ENCODE measurements at regions not wholly inside any gene's neighbourhood (a gene's known extent, or its start where the extent isn't known, plus 50 kb on each side); places are given as distances from the start of the nearest gene placed in this dataset.
"Not testable (repeated sequence)": the region's sequence is repeated elsewhere in the genome, so short reads cannot be mapped to it uniquely, and the experiment has no call there.

DNA sequence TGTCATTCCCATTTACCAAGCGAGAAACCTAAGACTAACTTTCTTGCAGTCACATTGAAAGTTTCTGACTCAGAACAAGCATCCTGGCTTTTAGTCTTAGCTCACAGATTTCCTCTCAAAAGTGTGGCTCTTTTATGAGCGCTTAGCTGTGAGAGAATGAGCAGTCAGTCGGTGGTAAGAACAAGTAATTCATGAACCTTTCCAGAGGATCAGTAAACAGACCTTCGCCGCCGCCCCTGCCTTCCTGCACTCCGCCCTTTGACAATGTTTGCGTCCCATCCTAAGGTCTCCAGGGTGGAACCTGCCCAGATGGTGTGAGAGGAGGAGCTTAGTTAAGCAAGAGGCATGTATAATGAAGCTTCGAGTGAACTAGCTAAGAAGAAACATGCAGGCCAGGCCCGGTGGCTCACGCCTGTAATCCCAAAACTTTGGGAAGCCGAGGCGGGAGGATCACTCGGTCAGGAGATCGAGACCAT, 142.4 kb downstream of the GLUL start:
- DNase-seq (ENCODE audit: low read depth, low spot score) (no peak), FAIRE-seq (peak; percentile 62)
- Histone ChIP-seq H3K36me3 (ENCODE audit: control insufficient read depth in 2 of 2, extremely low read depth in 1 of 2, insufficient read depth in 2 of 2, low read length in 2 of 2) (no peaks in the 10 kb centered on the region), H2AFZ (ENCODE audit: control insufficient read depth, low read length) (peak overlapping the region; percentile 70), H3K79me2 (ENCODE audit: control insufficient read depth, insufficient read depth, low read length) (no peaks in the 10 kb centered on the region), H4K20me1 (ENCODE audit: control insufficient read depth, extremely low read depth, insufficient read depth, low read length) (no peaks in the 10 kb centered on the region), H3K9me3 (ENCODE audit: control insufficient read depth, low read depth, low read length) (no peaks in the 10 kb centered on the region), H3K9ac (ENCODE audit: control insufficient read depth, extremely low read depth, insufficient read depth, low read length) (no peak overlapping the region), H3K27ac (ENCODE audit: control insufficient read depth, insufficient read depth, low read length) (no peak overlapping the region), H3K4me2 (ENCODE audit: control insufficient read depth, extremely low read depth, insufficient read depth, low read depth, low read length) (peak overlapping the region; percentile 23), H3K9me1 (ENCODE audit: control insufficient read depth, extremely low read depth, insufficient read depth, low read length) (no peaks in the 10 kb centered on the region), H3K27me3 (ENCODE audit: control insufficient read depth, extremely low read depth, insufficient read depth, low read length) (no peaks in the 10 kb centered on the region), H3K4me3 (ENCODE audit: control insufficient read depth in 2 of 3, extremely low read depth in 1 of 3, insufficient read depth in 2 of 3, low read depth in 1 of 3, low read length in 3 of 3) (no peak overlapping the region), H3K4me1 (ENCODE audit: control insufficient read depth, extremely low read depth, insufficient read depth, low read length) (peaks cover 3% of the 10 kb centered on the region)
- dilution Hi-C loops (cut with MboI; ENCODE audit: extremely low pct_ligation_motif_present, low sequenced_read_pairs): no loop called here
- TF ChIP-seq, protein P1, sequence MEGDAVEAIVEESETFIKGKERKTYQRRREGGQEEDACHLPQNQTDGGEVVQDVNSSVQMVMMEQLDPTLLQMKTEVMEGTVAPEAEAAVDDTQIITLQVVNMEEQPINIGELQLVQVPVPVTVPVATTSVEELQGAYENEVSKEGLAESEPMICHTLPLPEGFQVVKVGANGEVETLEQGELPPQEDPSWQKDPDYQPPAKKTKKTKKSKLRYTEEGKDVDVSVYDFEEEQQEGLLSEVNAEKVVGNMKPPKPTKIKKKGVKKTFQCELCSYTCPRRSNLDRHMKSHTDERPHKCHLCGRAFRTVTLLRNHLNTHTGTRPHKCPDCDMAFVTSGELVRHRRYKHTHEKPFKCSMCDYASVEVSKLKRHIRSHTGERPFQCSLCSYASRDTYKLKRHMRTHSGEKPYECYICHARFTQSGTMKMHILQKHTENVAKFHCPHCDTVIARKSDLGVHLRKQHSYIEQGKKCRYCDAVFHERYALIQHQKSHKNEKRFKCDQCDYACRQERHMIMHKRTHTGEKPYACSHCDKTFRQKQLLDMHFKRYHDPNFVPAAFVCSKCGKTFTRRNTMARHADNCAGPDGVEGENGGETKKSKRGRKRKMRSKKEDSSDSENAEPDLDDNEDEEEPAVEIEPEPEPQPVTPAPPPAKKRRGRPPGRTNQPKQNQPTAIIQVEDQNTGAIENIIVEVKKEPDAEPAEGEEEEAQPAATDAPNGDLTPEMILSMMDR (optimal IDR thresholded peaks at IDR 0.05 in 1 of 3, IDR thresholded peaks at IDR 0.05 in 1 of 3, conservative IDR thresholded peaks at IDR 0.05 in 1 of 3; ENCODE audit: extremely low read depth in 1 of 3, insufficient read depth in 2 of 3, low read length in 3 of 3): no peak
- TF ChIP-seq EZH2 (IDR thresholded peaks at IDR 0.05; ENCODE audit: low read length): no peak

DNA sequence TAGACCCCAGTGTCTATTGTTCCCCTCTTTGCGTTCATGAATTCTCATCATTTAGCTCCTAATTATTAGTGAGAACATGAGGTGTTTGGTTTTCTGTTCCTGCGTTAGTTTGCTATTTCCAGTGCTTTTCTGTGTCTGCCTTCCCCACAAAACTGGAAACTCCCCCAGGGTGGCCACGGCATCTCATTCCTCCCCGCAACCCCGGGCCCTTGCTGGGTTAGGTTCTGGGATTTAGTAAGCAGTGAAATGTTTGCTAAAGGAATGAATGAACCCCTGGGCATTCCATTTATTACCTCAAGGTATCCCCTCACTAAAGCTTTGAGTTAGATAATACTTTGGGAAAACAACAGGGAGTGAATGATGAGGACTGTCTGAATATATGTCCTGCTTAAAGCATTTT, 142.9 kb downstream of the GLUL start:
- Histone ChIP-seq H3K27me3 (ENCODE audit: control insufficient read depth, extremely low read depth, insufficient read depth, low read length) (no peaks in the 10 kb centered on the region), H4K20me1 (ENCODE audit: control insufficient read depth, extremely low read depth, insufficient read depth, low read length) (no peaks in the 10 kb centered on the region), H3K9me1 (ENCODE audit: control insufficient read depth, extremely low read depth, insufficient read depth, low read length) (no peaks in the 10 kb centered on the region), H3K9me3 (ENCODE audit: control insufficient read depth, low read depth, low read length) (no peaks in the 10 kb centered on the region), H3K4me3 (ENCODE audit: control insufficient read depth in 2 of 3, extremely low read depth in 1 of 3, insufficient read depth in 2 of 3, low read depth in 1 of 3, low read length in 3 of 3) (no peak overlapping the region), H3K4me2 (ENCODE audit: control insufficient read depth, extremely low read depth, insufficient read depth, low read depth, low read length) (no peak overlapping the region), H3K79me2 (ENCODE audit: control insufficient read depth, insufficient read depth, low read length) (no peaks in the 10 kb centered on the region), H2AFZ (ENCODE audit: control insufficient read depth, low read length) (no peak overlapping the region), H3K4me1 (ENCODE audit: control insufficient read depth, extremely low read depth, insufficient read depth, low read length) (peaks cover 3% of the 10 kb centered on the region), H3K27ac (ENCODE audit: control insufficient read depth, insufficient read depth, low read length) (no peak overlapping the region), H3K9ac (ENCODE audit: control insufficient read depth, extremely low read depth, insufficient read depth, low read length) (no peak overlapping the region), H3K36me3 (ENCODE audit: control insufficient read depth in 2 of 2, extremely low read depth in 1 of 2, insufficient read depth in 2 of 2, low read length in 2 of 2) (no peaks in the 10 kb centered on the region)
- no peak for TF ChIP-seq EZH2 (IDR thresholded peaks at IDR 0.05; ENCODE audit: low read length)
- TF ChIP-seq, protein P1 (optimal IDR thresholded peaks at IDR 0.05 in 1 of 3, IDR thresholded peaks at IDR 0.05 in 1 of 3, conservative IDR thresholded peaks at IDR 0.05 in 1 of 3; ENCODE audit: extremely low read depth in 1 of 3, insufficient read depth in 2 of 3, low read length in 3 of 3): no peak
- dilution Hi-C loops (cut with MboI; ENCODE audit: extremely low pct_ligation_motif_present, low sequenced_read_pairs): no loop called here
- no peak for DNase-seq (ENCODE audit: low read depth, low spot score)
- no peak for FAIRE-seq

DNA sequence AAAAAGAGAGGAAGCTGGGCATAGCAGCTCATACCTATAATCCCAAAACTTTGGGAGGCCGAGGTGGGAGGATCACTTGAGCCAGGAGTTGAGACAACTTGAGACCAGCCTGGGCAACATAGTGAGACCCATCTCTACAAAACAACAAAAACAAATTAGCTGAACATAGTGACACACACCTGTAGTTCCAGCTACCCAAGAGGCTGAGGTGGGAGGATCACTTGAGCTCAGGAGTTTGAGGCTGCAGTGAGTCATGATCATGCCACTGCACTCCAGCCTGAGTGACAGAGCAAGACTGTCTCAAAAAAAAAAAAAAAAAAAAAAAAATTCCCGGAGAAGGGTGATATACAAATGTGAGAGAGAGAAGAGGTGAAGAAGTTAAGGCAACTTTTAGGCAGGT, 143.8 kb downstream of the GLUL start:
- H4K20me1 ChIP-seq (ENCODE audit: control insufficient read depth, extremely low read depth, insufficient read depth, low read length); dilution Hi-C loops (cut with MboI; ENCODE audit: extremely low pct_ligation_motif_present, low sequenced_read_pairs); H3K27me3 ChIP-seq (ENCODE audit: control insufficient read depth, extremely low read depth, insufficient read depth, low read length); H3K4me2 ChIP-seq (ENCODE audit: control insufficient read depth, extremely low read depth, insufficient read depth, low read depth, low read length); H3K27ac ChIP-seq (ENCODE audit: control insufficient read depth, insufficient read depth, low read length); H3K79me2 ChIP-seq (ENCODE audit: control insufficient read depth, insufficient read depth, low read length); H3K9me3 ChIP-seq (ENCODE audit: control insufficient read depth, low read depth, low read length); FAIRE-seq; H3K36me3 ChIP-seq (ENCODE audit: control insufficient read depth in 2 of 2, extremely low read depth in 1 of 2, insufficient read depth in 2 of 2, low read length in 2 of 2); H3K4me3 ChIP-seq (ENCODE audit: control insufficient read depth in 2 of 3, extremely low read depth in 1 of 3, insufficient read depth in 2 of 3, low read depth in 1 of 3, low read length in 3 of 3); H3K9me1 ChIP-seq (ENCODE audit: control insufficient read depth, extremely low read depth, insufficient read depth, low read length); H3K9ac ChIP-seq (ENCODE audit: control insufficient read depth, extremely low read depth, insufficient read depth, low read length); H3K4me1 ChIP-seq (ENCODE audit: control insufficient read depth, extremely low read depth, insufficient read depth, low read length); DNase-seq (ENCODE audit: low read depth, low spot score); H2AFZ ChIP-seq (ENCODE audit: control insufficient read depth, low read length): not testable (repeated sequence)

Measured in keratinocyte (primary cell).